D721Med (cell line): ENCODE measurements at regions not wholly inside any gene's neighbourhood (a gene's known extent, or its start where the extent isn't known, plus 50 kb on each side); places are given as distances from the start of the nearest gene placed in this dataset.
"Not testable (repeated sequence)": the region's sequence is repeated elsewhere in the genome, so short reads cannot be mapped to it uniquely, and the experiment has no call there.

Source experiments
- DNase-seq: peaks from one replicate; pipeline ENCODE4 v3.0.0; 2011; ENCODE audit warnings: low spot score; ENCODE audit not compliant: insufficient read length
- FAIRE-seq: peaks from 2 replicates; lab custom pipeline; 2011; peaks lifted over from hg19 to GRCh38; lab: Jason Lieb, UNC
- CTCF ChIP-seq: IDR thresholded peaks from 2 replicates; pipeline ENCODE4 v1.5.1; 2012; ENCODE audit warnings: mild to moderate bottlenecking, control low read depth; ENCODE audit not compliant: insufficient read depth; ENCODE audit errors: missing control alignments

DNA sequence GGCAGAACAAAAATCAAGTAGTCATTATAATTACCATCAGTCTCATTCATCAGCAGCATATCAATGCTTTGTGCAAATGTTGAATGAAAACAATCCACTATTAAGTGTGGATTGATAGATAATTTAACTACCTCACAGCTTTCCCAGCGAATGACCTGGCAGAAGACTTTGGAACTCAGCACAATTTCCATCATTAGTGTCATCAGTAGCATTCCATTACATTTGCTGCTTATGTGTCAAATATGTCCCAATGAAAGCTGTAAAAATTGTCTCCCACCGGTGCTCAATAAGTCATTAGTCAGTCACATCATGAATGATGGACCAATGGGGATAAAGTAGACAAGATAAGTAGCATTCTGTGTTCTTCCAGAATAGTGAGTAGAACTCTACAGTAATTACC lies 1513.5 kb upstream of the PRR20A start:
- TF ChIP-seq CTCF: no peak
- FAIRE-seq: no peak
- DNase-seq: no peak

DNA sequence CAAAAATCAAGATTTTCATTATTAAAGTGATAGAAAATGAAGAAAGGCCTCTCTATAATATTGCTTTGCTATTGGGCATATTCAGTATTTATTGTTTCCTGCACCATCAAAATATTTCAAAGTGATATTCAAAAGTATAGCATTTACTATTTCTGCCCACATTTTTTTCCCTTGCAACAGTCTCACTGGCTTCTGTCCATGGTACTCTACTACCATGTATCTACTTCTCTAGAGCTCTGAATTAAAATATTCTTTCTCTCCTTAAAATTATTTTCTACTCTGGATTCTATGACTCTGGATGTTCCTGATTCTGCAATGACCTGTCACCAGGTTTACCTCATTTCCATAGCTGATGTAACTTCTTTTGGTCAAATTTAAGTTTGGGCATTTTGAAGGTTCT lies 1508.3 kb upstream of the PRR20A start:
- FAIRE-seq (no peak), DNase-seq (no peak)
- TF ChIP-seq CTCF: no peak

DNA sequence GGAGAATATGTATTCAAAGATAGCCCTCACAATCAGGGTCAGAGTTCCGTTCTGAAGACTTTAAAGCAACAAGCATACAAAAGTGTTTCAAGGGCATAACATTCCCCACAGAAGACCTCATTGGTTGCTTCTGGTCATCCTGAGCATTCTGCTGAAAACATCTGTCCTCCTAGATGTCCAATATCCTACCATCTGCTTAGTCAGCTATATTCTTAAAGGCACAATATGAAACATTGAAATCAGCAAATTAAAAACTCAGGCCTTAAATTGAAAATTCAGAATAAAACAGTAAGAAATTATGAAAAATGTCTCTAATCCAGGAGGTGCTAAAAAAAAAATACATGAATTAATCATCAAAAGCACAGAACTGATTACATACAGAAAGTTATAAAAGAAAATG lies 1491.2 kb upstream of the PRR20A start:
- FAIRE-seq (peak; percentile 32), DNase-seq (no peak)
- TF ChIP-seq CTCF: no peak

DNA sequence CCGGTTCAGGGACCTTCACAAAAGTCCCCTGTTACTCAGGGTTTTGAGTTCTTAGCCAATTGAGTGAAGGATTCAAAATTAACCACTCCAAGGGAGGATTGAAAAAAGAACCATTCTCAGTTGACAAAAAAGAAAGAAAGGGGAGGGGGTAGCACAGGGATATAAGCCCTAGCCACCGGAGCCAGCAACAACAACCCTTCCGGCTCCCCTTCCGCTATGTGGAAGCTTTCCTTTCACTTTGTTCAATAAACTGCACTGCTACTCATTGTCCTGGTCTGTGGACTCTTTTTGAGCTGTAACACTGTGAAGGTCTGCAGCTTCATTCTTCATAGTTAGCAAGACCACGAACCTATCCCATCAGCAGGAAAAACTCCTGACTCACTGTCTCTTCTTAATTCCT lies 1488.1 kb upstream of the PRR20A start:
- DNase-seq: no peak
- no peak for FAIRE-seq
- TF ChIP-seq CTCF: no peak

DNA sequence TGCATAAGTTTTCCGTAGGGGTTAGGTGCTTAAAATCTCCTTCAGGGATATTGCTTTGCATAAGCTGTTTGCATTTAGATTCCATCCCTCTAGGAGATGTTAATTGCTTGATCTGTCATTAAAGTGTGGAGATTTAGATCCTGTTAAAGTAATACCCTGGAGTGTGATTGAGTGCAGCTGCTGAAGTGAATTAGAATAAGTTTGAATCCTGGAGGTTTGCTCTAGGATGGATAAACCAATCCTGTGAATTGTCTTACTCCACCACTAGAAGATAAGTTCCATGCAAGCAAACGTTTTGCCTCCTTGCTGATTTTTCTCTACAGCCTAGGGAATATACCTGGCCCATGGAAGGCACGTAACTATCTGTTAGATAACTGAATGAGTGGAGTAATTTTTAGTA lies 1487.2 kb upstream of the PRR20A start:
- DNase-seq (peak; percentile 8), FAIRE-seq (peak; percentile 81)
- TF ChIP-seq CTCF: no peak

DNA sequence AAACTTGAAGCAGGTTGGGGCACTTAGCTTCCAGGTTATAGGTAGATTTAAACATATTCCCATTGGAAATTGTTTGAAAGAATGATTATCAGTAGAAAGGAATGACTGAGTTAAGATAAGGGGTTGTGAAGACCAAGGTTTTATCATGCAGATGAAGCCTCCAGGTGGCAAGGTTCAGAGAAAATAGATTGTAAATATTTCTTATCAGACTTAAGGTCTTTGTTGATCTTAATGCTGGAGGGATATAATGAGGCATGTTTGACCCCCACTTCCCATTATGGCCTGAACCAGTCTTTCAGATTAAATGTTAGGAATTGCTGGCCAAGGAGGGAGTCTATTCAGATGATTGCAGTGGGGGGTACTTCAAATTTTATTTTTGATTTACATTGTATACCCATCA lies 1486.5 kb upstream of the PRR20A start:
- DNase-seq (no peak), FAIRE-seq (no peak)
- TF ChIP-seq CTCF: no peak

GRCh38 chr13:55660264-55660663 lies 1480.5 kb upstream of the PRR20A start:
- not testable (repeated sequence) for FAIRE-seq, DNase-seq

GRCh38 chr13:55660851-55661250 lies 1479.9 kb upstream of the PRR20A start:
- FAIRE-seq: no peak
- no peak for TF ChIP-seq CTCF
- DNase-seq: no peak
